ENCODE measurements at regions not wholly inside any gene's neighbourhood (a gene's known extent, or its start where the extent isn't known, plus 50 kb on each side); places are given as distances from the start of the nearest gene placed in this dataset.
"Not testable (repeated sequence)": the region's sequence is repeated elsewhere in the genome, so short reads cannot be mapped to it uniquely, and the experiment has no call there.

- peak in 1 of 2 experiments; percentile 39 for DNase-seq
These were observed 204.9 kb downstream of the ZIC5 start for GRCh38 chr13:99766641-99767045.

GRCh38 chr13:99765869-99766268 lies 205.7 kb downstream of the ZIC5 start:
- no peak for DNase-seq

- no peak for DNase-seq
These were observed 211.1 kb downstream of the ZIC5 start for GRCh38 chr13:99760456-99760855.

GRCh38 chr13:99759163-99759552 lies 212.4 kb downstream of the ZIC5 start:
- DNase-seq, result no peak

- DNase-seq, result peak; percentile 87 to 97
These were observed 213.0 kb downstream of the ZIC5 start for GRCh38 chr13:99758460-99759162.

- DNase-seq, result peak; percentile 87 to 97
These were observed 213.7 kb downstream of the ZIC5 start for GRCh38 chr13:99757756-99758459.

- DNase-seq, result no peak
These were observed 215.3 kb downstream of the ZIC5 start for GRCh38 chr13:99756281-99756680.

GRCh38 chr13:99754750-99755149 lies 216.8 kb downstream of the ZIC5 start:
- not testable (repeated sequence) for DNase-seq

- DNase-seq, result no peak
These were observed 219.2 kb downstream of the ZIC5 start for GRCh38 chr13:99752373-99752772.

GRCh38 chr13:99751517-99752199 lies 219.9 kb downstream of the ZIC5 start:
- DNase-seq, result no peak

- DNase-seq, result no peak
These were observed 220.6 kb downstream of the ZIC5 start for GRCh38 chr13:99750951-99751350.

GRCh38 chr13:99749271-99750019 lies 222.1 kb downstream of the ZIC5 start:
- no peak for DNase-seq

- DNase-seq, result no peak
These were observed 224.2 kb downstream of the ZIC5 start for GRCh38 chr13:99747403-99747710.

GRCh38 chr13:99746637-99747402 lies 224.7 kb downstream of the ZIC5 start:
- DNase-seq, result no peak

- DNase-seq, result peak; percentile 42 to 73
These were observed 228.5 kb downstream of the ZIC5 start for GRCh38 chr13:99743094-99743493.

GRCh38 chr13:99741960-99742359 lies 229.6 kb downstream of the ZIC5 start:
- DNase-seq, result no peak

GRCh38 chr13:99740251-99740979 lies 231.2 kb downstream of the ZIC5 start:
- no peak for DNase-seq

- peak in 1 of 2 experiments; percentile 54 for DNase-seq
These were observed 232.9 kb downstream of the ZIC5 start for GRCh38 chr13:99738626-99739025.

GRCh38 chr13:99737481-99738245 lies 233.9 kb downstream of the ZIC5 start:
- DNase-seq, result no peak

GRCh38 chr13:99736541-99736940 lies 235.0 kb downstream of the ZIC5 start:
- DNase-seq, result no peak
